CD4-positive, alpha-beta T cell treated with Interleukin-1 beta for 1 hour (primary cell): ENCODE measurements at regions not wholly inside any gene's neighbourhood (a gene's known extent, or its start where the extent isn't known, plus 50 kb on each side); places are given as distances from the start of the nearest gene placed in this dataset.

Experiments used
- DNase-seq, 2 donors: peaks; one replicate each; pipeline ENCODE4 v3.0.0-alpha.2; 2020 to 2022

DNA sequence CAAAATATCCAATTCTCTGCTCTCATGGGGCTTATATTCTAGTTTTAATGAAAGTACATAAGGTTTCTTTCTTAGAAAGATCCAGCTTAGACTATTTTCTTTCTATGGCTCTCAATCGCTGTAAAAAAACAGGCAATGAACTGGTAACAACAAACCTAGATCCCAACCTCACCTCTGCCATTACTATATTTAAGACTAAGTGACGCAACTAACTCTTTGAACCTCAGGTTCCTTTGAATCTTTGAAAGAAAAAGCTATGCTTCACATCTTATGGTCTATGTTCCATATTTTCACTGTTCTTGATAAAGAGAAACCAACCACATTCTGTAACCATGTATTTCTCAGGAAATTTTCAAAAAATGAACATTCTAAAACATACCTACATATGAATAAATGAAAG, 88.5 kb downstream of the ELAPOR2 start:
- DNase-seq: no peak

GRCh38 chr7:86970547-86970946, 88.9 kb downstream of the ELAPOR2 start:
- no peak for DNase-seq

- no peak for DNase-seq
These were observed 89.6 kb downstream of the ELAPOR2 start for GRCh38 chr7:86969865-86970264.

DNA sequence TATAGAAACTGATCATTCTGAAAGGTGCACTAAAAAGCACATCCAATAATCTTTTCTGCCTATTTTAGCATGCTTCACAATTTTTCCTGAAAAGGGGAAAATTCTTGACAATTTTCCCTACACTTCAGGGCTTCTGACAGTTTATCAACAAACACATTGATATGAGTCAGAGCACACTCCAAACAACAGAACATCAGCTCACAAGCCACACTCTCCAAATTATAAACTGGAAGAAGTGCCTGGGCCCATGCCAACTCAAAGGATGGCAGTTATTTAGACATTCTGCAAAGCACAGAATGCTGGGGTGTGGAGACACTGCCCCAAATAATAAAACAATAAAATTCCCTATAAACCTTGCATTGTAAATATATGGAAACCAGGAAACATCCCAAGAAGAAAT, 90.8 kb downstream of the ELAPOR2 start:
- DNase-seq: no peak

DNA sequence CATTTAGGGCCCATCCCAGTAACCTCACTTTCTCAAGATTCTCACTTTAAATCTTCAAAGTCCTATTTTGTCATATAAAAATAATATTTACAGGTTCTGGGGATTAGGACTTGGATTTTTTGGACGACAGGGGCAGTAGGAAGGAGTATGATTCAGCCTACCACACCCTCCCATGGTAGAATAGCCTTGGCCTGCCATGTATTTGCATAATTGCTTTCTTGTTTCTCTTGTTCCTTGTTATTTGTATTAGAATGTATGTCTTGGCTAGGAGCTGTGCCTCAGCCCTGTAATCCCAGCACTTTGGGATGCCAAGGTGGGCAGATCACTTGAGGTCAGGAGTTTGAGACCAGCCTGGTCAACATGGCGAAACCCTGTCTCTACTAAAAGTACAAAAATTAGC, 92.5 kb downstream of the ELAPOR2 start:
- no peak for DNase-seq

DNA sequence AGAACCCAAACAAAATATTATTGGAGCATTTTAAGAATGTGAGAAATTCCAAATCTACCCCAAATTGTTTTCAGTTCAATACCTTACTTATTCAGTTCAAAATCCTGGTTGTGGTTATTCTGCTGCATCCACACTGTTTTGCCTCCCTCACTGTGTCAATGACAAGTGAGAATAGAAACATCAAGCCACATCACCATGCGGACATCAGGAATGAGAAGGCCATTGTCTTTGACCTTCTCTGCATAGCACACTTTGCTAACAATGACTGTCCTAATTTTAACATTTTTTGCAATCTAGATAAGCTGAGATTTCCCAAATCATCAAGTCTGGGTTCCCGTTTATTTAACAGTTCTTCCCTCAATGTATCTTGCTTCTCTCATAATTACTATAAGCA, 93.7 kb downstream of the ELAPOR2 start:
- DNase-seq: no peak

- no peak for DNase-seq
These were observed 94.3 kb downstream of the ELAPOR2 start for GRCh38 chr7:86964973-86965726.

DNA sequence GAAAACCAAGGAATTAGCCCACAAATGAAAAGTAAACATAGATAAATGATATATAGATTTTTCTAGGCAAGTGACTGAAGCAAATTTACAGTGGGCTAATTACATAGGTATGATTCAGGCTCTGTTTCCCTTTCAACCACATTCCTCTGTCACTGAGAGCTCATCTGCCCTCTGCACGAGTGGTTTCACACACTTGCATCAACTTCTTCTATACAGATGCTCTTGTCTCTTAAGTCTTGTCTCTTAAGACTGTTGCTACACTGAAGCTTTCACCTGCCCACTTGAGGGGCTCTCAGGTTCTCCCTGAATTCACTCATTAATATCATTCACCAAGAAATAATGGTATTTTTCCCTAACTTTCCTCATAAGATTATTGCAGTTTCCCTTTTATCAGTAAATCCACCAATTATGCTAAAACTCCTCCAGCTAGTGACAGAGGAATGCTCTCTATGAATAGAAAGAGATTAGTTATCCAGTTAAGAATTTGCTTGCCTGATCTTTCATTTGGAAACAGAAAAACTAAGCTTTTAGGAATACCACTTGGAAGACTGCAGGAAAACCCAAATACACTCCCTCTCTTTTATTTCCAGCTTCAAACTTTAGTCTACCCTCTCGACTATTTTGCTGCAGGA, 95.7 kb downstream of the ELAPOR2 start:
- DNase-seq: no peak

DNA sequence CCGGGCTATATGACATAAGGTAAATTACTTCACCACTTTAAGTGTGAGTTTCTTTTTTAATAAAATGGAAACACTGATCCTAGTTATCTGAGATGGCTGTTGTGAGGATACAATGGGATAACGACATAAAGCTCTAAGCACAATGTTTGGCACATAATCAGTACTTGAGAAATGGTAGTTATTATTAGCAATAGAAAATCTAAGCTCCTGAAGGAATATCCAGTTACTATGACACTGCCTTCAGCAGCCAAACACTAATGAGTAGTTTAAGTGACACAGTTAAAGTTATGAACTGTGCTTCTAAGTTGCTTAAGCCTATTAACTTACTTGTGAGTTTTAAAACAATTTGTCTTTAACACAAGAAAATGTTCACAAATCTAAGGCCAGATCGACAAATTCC, 96.8 kb downstream of the ELAPOR2 start:
- no peak for DNase-seq

- DNase-seq: no peak
These were observed 97.8 kb downstream of the ELAPOR2 start for GRCh38 chr7:86961686-86962085.

GRCh38 chr7:86958380-86958779, 101.1 kb downstream of the ELAPOR2 start:
- no peak for DNase-seq

DNA sequence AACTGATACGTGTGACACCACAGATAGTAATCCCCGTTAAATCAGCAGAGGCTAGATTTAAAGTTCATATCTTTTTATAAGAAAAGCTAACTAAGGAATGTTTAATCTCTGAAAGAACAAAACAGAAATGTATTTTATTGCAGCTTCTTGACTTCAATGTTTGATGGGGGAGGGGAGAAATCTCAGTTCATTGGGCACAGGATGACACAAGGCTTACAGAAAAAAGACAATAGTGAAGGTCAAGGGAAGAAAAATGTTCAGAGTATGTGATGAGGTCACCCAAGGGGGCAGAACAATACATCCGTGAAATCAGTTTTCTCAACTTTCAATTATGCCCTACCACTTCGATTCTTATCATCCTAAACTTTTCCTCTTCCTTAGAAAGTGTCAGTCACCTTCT, 102.9 kb downstream of the ELAPOR2 start:
- DNase-seq: no peak

- no peak for DNase-seq
These were observed 103.5 kb downstream of the ELAPOR2 start for GRCh38 chr7:86955895-86956503.

DNA sequence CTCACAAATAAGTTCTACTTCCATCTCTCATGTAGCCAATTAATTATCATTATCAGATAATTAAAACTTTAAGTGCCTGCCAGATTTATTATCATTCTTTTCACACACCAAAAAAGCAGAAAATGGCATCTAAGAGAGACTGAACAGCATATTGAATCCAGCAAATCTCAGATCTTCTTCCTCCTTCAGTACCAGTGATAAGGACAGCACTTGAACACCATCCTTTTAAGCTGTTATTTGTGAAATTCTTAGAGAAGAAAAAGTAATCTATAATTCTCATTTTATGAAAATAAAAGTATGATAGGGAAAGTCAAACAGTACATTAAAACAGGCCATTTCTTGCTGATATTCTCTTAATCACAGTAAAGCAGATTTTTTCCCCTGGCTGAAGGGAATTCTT, 104.5 kb downstream of the ELAPOR2 start:
- DNase-seq: no peak

GRCh38 chr7:86953653-86954336, 105.7 kb downstream of the ELAPOR2 start:
- no peak for DNase-seq

GRCh38 chr7:86953219-86953618, 106.2 kb downstream of the ELAPOR2 start:
- no peak for DNase-seq

DNA sequence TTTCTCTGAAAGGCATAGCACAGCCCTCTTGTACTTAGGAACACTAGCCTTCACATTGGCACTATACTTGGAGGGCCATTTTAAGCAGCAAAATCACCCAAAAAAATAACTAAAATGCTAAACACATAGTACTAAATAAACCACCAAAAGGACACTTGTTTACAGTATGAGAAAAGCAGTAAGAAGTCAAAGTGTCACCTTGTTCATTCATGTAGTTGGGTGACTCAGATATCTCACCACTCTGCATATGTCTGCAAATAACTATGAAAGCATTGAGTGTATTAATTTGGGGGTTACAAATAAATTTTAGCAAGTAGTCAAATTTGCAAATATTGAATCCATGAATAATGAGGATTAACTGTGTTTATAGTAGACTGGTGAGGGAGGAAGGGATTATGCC, 107.6 kb downstream of the ELAPOR2 start:
- DNase-seq: no peak

- DNase-seq: no peak
These were observed 108.5 kb downstream of the ELAPOR2 start for GRCh38 chr7:86950944-86951343.

- DNase-seq: no peak
These were observed 109.1 kb downstream of the ELAPOR2 start for GRCh38 chr7:86950360-86950759.

DNA sequence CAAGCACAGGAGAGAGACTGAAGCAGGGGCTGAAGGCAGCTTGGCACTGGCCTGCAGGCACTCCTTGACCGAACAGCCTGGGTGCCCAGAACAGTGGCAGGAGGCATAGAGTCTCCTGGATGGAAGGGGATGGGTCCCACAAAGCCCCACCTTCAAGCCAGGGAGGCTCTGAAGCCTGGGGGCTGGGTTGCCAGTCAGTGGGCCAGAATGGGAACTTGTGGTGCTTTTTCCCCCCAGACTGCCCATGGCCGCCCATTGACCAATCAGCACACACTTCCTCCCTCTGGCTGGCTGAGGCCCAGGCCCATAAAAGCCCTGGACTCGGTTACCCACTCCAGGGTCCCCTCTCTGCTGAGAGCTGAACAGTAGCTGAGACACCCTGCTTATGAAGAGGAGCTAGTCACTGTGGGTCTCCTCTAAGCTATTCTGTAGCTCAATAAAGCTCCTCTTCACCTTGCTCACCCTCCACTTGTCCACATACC, 109.6 kb downstream of the ELAPOR2 start:
- no peak for DNase-seq

- DNase-seq: no peak
These were observed 110.2 kb downstream of the ELAPOR2 start for GRCh38 chr7:86949052-86949778.

GRCh38 chr7:86947929-86948328, 111.5 kb downstream of the ELAPOR2 start:
- DNase-seq: no peak

GRCh38 chr7:86943447-86943846, 116.0 kb downstream of the ELAPOR2 start:
- no peak for DNase-seq
